NOMO-1 treated with dmso at 0.1 percent for 144 hours (cell line): ENCODE measurements at regions not wholly inside any gene's neighbourhood (a gene's known extent, or its start where the extent isn't known, plus 50 kb on each side); places are given as distances from the start of the nearest gene placed in this dataset.

Experiments used
- DNase-seq: peaks from one replicate; lab custom pipeline; 2025; ENCODE audit not compliant: unreplicated experiment; lab: John Stamatoyannopoulos, UW

- DNase-seq, result no peak
Measured at GRCh38 chr11:120061036-120061760, 76.7 kb downstream of the TRIM29 start.

DNA sequence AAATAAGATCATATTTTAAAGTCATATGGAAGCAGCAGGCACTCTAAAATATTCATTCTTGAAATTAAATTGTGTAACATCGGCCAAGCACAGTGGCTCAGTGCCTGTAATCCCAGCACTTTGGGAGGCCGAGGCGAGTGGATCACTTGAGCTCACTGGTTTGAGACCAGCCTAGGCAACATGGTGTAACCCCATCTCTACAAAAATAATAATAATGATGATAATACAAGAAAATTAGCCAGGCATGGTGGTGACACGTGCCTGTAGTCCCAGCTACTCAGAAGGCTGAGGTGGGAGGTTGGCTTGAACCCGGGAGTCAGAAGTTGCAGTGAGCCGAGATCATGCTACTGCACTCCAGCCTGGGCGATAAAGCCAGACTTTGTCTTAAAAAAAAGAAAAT, 77.4 kb downstream of the TRIM29 start:
- no peak for DNase-seq

DNA sequence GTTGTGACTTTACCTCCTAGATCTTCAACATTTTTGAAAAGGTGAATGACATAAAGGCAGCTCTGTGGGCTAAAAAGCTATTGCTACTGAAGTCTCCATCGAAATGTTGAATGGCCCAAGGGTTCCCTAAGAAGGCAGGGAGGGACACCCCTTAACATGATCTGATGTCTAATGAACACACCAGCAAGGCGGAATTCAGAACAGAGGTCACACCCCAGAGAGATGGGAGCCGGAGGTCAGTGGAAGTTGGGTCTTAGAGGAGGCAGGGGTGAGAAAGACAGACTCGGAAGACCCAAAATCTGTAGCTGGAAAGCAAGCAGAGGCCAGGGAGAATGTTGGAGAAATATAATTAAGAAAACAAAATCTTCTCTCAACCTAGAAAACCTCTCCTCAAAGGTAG, 79.0 kb downstream of the TRIM29 start:
- DNase-seq, result no peak

DNA sequence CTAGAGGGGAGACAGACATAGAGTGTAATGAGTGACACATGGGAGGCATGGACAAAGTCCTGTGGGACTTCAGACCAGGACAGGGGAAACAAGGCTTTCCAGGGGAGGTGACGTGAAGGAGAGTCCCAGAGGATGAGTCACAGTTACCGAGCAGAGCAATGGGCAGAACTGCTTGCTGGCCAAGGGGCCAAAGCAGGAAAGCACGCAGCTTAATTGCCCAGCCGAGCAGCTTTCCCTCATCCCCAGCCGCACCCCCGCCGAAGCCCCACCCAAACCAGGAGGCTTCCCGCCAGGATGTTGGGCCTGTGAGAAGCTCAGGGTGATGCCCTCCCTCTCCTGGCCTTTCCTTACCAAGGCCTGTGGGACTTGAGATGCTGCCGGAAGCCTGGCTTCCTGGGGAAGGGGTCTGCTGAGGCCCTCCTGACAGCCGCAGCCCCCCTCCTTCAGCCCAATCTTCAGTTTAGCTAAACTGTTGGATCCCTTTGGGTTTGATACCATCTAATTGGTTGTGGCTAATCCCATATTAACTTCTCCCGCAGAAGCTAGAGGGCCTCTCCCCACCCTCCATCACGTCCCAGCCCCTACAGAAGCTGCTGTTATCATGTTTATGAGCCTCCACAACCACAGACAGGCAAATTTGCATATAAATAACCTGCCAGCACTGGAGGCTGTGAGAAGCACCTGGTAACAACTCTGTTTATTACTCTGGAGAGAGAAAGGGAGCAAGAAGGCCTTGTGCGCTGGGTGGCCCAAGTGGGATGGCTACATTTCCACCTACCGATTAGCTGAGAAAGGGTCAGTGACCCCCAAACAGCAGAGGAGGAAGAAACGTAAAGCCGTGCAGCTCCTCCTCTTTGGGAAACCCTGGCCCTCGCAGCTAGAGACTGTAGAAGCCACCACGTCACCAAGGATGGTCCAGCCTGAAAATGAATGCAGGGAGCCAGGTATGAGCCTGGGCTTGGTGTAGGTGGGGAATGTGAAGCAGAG, 80.0 kb downstream of the TRIM29 start:
- no peak for DNase-seq

- DNase-seq, result no peak
Measured at GRCh38 chr11:120057028-120057330, 80.9 kb downstream of the TRIM29 start.

DNA sequence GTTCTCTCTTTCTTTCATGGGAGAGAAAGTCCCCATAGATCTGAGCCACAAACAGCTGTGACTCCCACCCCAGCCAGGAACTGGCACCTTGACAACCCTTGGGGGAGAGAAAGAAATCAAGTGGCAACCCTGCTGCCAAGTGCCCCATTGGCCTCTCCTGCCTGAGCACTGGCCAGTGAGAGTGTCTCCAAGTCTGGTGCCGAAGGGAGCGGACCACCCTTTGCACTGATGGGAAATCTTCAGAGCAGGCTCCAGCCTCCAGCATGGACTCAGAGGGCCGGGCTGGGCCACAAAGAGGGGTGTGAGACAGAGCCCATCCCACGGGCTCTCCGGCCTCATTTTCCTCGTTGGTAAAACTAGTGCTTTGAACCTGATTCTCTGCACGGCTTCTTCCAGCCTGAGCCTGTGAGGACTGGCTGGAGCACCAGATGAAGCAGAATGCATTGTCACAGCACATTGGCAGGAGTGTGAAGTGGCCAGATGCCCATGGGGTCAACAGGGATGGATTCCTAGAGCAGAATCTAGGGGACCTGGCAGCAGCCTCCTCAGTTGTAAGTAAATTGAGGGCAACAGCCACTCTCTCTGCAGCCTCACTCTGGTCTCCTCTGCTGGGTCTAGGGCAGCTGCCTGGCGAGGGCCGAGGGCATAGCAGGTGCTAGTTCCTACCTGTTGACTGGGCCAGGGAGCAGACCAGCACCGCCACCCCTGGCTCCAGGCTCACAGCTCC, 81.4 kb downstream of the TRIM29 start:
- DNase-seq, result no peak

DNA sequence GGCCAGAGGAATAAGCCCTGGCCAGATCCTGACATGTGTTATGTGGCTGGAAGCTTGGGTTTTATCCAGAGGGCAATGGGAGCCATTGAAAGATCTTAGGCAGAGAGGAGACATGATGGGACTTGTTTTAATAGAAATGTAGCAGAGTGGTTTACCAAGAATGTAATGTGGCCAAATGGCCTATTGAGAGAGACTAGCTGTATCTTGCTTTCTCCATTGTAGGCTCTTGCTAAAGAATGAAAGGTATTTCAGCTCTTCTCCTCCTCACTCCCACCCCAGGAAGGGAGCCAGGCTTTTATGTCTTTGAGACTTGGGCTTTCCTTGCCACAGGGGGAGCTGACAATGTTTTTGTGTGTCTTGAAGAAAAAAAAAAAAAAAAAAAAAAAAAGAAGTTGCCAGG, 82.3 kb downstream of the TRIM29 start:
- DNase-seq, result no peak

- DNase-seq, result no peak
Measured at GRCh38 chr11:120054753-120055045, 83.2 kb downstream of the TRIM29 start.

DNA sequence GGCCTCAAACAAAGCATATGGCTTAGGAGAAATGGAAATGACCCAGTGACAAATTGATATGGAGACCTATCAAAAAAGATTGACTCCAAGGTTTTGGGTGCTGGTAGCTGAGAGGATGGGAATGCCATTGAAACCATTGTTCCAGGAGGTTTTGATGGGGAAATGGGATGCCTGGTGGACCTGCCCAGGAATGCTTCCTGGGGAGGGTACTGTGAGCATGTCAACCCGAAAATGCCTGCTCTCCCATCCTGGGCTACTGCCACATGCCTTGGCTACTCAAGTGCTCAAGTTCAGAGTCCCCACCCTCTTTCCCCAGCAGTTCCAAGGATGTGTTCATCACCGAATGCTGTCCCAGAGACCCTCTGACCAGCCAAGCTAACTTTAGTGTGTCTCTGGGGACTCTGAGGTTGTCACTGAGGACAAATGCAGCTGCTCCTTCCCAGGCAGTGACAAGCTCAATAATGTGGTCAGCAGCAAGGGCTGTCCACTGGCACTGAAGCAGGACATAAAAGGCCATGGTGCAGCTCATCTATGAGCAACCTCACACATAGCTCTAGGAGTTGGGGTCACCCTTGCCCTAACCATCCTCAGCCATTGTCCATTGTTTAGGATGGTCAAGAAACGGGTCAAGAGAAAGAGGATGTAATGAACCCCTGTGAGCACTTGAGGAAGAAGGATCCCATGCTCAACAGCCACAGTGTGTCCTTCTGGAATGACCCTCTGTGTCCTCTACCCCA, 83.7 kb downstream of the TRIM29 start:
- DNase-seq, result no peak

GRCh38 chr11:120052196-120052775, 85.6 kb downstream of the TRIM29 start:
- no peak for DNase-seq

GRCh38 chr11:120044011-120044675, 93.8 kb downstream of the TRIM29 start:
- DNase-seq, result no peak

DNA sequence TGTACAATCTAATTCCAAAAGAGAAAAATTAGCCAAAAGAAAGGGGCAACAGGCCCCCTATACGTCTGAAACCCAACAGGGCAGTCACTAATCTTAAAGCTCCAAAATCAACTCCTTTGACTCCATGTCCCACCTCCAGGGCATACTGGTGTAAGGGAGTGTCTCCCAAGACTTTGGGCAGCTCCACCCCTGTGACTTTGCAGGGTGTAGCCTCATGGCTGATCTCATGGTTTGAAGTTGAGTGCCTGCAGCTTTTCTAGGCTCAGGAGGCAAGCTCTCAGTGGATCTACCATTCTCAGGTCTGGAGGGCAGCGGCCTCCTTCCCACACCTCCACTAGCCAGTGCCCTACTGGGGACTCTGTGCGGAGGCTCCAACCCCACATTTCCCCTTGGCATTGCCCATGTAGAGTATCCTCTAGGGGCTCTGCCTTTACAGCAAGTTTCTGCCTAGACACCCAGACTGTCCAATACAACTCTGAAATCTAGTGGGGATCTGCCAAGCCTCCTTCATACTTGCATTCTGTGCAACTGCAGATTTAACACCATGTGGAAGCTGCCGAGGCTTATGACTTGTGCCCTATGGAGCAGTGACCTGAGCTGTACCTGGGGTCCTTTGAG, 94.5 kb downstream of the TRIM29 start:
- DNase-seq, result no peak

GRCh38 chr11:120041625-120042024, 96.3 kb downstream of the TRIM29 start:
- no peak for DNase-seq

DNA sequence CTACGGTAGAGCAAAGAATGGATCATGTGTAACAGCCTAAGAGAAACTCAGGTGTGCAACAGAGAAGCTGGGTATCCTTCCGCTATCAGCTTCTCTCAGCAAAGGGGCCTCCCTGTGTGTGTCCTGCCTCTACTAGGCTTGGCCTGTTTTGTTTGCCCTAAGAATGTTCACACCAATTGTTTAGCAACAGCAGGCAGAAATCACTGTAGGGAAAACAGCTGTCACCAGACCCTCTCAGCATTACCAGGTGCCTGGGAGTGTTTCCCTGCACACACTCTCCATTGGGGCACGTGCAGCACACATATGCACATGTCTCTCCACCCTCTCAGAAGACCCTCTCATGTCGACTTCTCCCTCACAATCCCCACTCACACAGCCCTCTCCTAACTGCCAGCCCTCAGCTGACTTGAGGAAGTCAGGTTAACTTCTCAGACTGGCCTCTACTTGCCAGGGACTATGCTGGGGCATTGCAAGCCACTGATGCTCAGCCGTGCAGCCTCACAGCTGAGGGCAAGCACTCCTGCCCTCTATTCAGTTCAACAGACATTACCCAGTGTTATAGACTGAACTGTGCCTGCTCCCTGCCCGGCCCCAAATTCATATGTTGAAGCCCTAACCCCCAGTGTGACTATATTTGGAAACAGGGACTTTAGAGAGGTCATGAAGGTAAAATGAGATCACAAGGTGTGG, 97.6 kb downstream of the TRIM29 start:
- DNase-seq, result no peak

DNA sequence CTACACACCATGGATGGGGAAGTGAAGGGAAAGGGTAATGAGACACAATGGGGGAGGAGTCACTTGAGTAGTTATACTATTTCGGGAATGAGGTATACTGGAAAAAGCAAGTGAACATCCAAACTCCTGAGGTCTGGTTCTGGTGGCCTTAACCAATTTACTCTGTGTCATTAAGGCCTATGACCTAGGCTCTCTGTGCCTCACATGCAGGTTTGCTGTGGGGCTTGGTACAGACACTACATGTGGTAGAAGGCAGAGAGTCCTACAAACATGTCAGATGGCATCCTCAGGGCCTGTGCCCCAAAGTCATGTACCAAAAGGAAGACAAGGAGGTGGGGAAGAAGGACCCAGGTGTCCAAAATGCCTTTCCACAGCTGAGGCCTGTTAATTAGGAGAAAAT, 98.9 kb downstream of the TRIM29 start:
- DNase-seq, result no peak

- DNase-seq, result no peak
Measured at GRCh38 chr11:120037111-120037510, 100.8 kb downstream of the TRIM29 start.

DNA sequence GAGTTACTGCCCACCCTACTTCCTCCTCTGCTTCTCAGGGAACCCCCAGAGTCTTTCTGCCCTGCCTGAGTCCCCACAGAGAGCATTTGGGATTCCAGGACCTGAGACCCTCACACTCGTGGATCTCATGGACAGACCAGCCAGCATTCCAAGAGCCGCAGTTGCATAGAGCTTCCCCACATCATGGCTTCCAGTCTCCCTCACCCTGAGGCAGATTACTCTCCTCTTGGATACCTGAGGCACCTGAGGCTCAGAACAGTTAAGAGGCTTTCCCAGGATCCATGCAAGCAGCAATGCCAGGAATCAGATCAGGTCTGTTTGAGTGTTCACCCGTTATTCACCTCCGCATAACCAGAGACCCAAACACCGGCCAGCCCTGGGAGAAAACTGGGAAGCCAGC, 102.2 kb downstream of the TRIM29 start:
- DNase-seq, result no peak

DNA sequence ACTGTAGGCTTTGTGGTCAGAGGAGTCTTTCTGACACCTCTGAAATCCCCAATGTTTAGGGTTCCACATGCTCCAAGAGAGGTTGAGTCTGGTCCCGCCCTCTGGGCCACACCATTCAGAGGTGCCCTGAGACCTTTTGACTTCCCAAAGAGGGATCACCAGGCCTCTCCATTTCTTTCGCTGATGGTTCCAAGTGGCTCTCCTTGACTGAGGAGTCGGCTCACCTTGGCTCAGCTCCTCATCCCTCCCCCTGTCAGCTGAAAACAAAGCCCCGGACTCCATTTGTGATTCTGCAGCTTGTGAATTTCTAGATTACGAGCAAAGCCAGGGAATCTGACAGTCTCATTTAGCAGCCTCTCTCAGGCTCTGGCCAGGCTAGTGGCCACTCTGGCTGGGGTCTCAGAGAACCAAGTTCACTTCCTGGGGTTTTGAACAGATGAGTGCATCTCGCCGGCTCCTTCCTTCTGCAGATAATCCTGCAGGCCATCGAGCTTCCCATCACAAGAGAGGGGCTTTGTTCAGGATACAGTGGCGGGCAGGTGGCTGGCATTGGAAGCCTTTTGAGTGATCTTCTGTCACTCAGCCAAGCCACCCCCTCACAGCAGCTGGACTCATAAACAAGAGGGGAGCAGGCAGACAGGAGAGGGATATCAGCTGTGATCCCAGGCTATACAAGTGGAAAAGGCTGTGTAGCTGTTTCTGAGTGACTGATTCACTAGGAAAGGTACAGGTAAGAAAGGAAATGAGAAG, 102.9 kb downstream of the TRIM29 start:
- no peak for DNase-seq
